ENCODE measurements at regions not wholly inside any gene's neighbourhood (a gene's known extent, or its start where the extent isn't known, plus 50 kb on each side); places are given as distances from the start of the nearest gene placed in this dataset.
"Not testable (repeated sequence)": the region's sequence is repeated elsewhere in the genome, so short reads cannot be mapped to it uniquely, and the experiment has no call there.

- not testable (repeated sequence) for DNase-seq; ATAC-seq (replicated peaks in 1 of 2); H3K36me3 Mint-ChIP-seq (ENCODE audit: insufficient read depth in 2 of 2); H3K27ac Mint-ChIP-seq; H3K9me3 Mint-ChIP-seq; H3K4me1 Mint-ChIP-seq (ENCODE audit: low read depth)
- H3K27me3 Mint-ChIP-seq (ENCODE audit: low read depth): peaks cover 38% of the 10 kb centered on the region
- peak overlapping the region; percentile 74 to 77 for H3K4me3 Mint-ChIP-seq
Observed at GRCh38 chr4:4106923-4107322, 119.8 kb downstream of the OTOP1 start.

DNA sequence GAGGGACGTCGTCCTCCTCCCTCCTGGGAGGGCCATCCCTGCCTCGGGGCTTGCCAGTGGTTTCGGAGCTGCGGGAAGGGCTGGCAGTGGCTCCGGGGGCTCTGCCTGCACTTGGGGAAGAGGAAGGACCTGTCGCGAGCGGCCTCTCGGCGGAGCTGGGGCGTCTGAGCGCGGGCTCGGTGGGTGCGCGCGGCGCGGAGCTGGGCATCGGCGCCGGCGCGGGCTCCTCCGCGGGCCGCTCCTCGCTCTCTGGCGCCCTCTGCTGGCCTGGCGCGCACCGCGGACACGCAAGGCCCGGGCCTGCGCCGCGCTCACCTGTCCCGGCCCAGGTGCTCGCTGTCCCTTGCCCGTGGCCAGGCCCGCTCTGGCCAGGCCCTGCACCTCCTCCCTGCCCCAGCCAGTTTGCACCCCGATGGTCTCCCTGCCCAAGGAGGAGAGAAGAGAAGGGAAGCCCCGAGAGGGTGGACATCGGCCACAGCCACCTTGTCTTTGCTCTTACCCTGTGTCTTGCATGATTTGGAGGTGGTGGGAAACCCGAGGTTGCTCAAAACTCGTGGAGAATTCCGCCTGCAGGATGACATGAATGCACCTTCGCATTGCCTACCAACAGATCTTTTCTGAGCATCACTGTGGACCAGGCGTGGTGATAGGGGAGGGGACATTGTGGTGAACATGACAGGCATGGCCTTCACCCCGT, 119.2 kb downstream of the OTOP1 start:
- H3K4me3 Mint-ChIP-seq: peak overlapping the region; percentile 62 to 77
- not testable (repeated sequence) for H3K4me1 Mint-ChIP-seq (ENCODE audit: low read depth); H3K36me3 Mint-ChIP-seq (ENCODE audit: insufficient read depth in 2 of 2); H3K27ac Mint-ChIP-seq; H3K9me3 Mint-ChIP-seq
- DNase-seq (peak; percentile 76 to 87), ATAC-seq (replicated peaks in 1 of 2) (peak; percentile 56 to 85)
- H3K27me3 Mint-ChIP-seq (ENCODE audit: low read depth): peaks cover 38% of the 10 kb centered on the region

GRCh38 chr4:4115381-4115780, 111.3 kb downstream of the OTOP1 start:
- not testable (repeated sequence) for DNase-seq; H3K9me3 Mint-ChIP-seq; H3K4me1 Mint-ChIP-seq (ENCODE audit: low read depth); H3K4me3 Mint-ChIP-seq; H3K36me3 Mint-ChIP-seq (ENCODE audit: insufficient read depth in 2 of 2); ATAC-seq (replicated peaks in 1 of 2); H3K27me3 Mint-ChIP-seq (ENCODE audit: low read depth); H3K27ac Mint-ChIP-seq

DNA sequence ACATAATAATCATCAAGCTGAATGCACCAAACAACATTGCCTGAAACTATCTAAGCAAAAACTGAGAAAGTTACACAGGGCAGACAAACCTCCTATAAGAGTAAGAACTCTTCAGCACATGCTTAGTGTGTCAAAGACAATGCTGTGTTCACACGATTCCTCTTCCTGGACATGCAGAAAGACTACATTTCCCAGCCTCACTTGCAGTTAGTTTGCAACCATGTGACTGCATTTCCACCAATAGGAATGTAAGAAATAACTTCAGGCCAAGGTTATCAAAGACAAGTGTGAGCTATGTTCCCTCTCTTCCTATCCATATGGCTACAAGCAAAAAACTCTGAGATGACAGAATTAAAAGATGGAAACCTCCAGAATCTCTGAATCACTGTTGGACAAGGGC, 109.8 kb downstream of the OTOP1 start:
- not testable (repeated sequence) for ATAC-seq (replicated peaks in 1 of 2)

GRCh38 chr4:4134368-4134767, 92.4 kb downstream of the OTOP1 start:
- H3K27me3 Mint-ChIP-seq (ENCODE audit: low read depth); H3K9me3 Mint-ChIP-seq; H3K27ac Mint-ChIP-seq; DNase-seq; H3K4me3 Mint-ChIP-seq; H3K4me1 Mint-ChIP-seq (ENCODE audit: low read depth); H3K36me3 Mint-ChIP-seq (ENCODE audit: insufficient read depth in 2 of 2); ATAC-seq (replicated peaks in 1 of 2): not testable (repeated sequence)

More for the DNA sequence above, 109.8 kb downstream of the OTOP1 start:
- not testable (repeated sequence) for H3K9me3 Mint-ChIP-seq; H3K4me1 Mint-ChIP-seq (ENCODE audit: low read depth); H3K36me3 Mint-ChIP-seq (ENCODE audit: insufficient read depth in 2 of 2); H3K27ac Mint-ChIP-seq; DNase-seq; H3K27me3 Mint-ChIP-seq (ENCODE audit: low read depth); H3K4me3 Mint-ChIP-seq

DNA sequence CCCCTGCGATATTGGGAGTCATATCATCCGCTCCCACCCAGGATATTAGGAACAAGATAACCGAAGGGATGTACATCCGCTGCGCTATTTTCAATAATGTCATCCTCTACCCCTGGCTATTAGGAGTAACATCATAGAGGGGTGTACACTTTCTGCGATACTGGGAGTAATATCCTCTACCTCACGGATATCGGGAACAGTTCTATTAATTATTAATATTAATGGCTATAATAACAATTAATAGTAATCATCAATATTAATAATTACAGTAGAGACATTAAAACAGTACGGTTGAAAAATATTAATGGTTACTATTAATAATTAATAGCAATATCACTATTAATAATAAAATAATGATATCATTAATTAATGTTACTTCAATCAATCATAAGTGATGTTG, 90.1 kb downstream of the OTOP1 start:
- DNase-seq; ATAC-seq (replicated peaks in 1 of 2); H3K27ac Mint-ChIP-seq; H3K36me3 Mint-ChIP-seq (ENCODE audit: insufficient read depth in 2 of 2); H3K27me3 Mint-ChIP-seq (ENCODE audit: low read depth); H3K9me3 Mint-ChIP-seq; H3K4me1 Mint-ChIP-seq (ENCODE audit: low read depth); H3K4me3 Mint-ChIP-seq: not testable (repeated sequence)
